ENCODE measurements at regions not wholly inside any gene's neighbourhood (a gene's known extent, or its start where the extent isn't known, plus 50 kb on each side); places are given as distances from the start of the nearest gene placed in this dataset.

DNA sequence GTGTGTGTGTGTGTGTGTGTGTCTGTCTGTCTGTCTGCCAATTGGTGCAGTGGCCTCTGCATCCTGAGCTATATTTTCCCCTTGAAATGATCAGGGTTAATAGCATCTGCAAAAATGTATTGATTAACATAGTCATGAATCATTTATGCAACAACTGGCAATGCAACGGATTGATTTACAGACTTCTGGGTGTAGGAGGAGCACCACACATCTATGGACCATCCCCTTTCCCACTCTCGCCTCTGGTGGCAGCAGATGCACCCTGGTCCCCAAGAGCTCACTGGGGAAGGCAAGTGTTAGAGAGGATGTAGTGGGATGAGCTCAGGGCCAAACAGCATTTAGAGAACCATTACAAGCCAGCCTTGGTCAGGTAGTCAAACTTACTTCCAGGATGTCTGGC is 272.7 kb upstream of the C2CD4B start:
- no peaks in the 10 kb centered on the region for H3K36me3 ChIP-seq (ENCODE audit: insufficient read depth, low read length)
- intact Hi-C loops (cut with micrococcal nuclease; ENCODE audit: unreplicated experiment) = no loop called here

DNA sequence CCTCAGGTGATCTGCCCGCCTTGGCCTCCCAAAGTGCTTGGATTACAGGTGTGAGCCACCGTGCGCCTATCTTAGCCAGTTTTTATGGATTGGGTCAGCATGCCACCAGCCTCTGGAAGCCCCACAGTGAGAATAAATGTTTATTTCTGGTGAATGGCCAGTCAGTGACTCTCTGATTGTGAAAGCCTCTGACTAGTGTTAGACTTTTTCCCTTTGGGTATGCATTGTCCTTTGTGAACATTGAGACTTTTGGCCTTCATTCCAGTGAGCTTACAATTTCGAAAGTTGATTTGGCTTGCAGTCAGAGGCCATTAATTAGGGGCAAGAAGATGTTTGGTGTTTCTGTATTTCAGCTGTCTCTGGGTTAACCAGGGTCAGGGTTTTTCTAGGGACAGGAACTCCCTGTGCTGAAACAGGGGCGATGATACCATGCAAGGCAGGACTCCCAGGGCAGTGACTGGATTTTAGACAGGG is 274.5 kb upstream of the C2CD4B start:
- DNase-seq (ENCODE audit: low spot score) = no peak
- no peaks in the 10 kb centered on the region for H4K20me1 ChIP-seq (ENCODE audit: insufficient read depth, low read length)
- H3K27ac ChIP-seq (ENCODE audit: low read depth, low read length, poor library complexity, severe bottlenecking) = no peak overlapping the region
- CTCF ChIA-PET (ENCODE audit: unreplicated experiment) = no interaction called here
- no peaks in the 10 kb centered on the region for H3K4me1 ChIP-seq (ENCODE audit: insufficient read depth, low read length, poor library complexity, severe bottlenecking)
- no peak overlapping the region for H2AFZ ChIP-seq (ENCODE audit: low read length)
- intact Hi-C loops (cut with micrococcal nuclease; ENCODE audit: unreplicated experiment) = no loop called here
- no peaks in the 10 kb centered on the region for H3K9me2 ChIP-seq (ENCODE audit: insufficient read depth, low read length)
- no peak overlapping the region for H3K4me3 ChIP-seq (ENCODE audit: low read depth, low read length, poor library complexity, severe bottlenecking)
- H3K36me3 ChIP-seq (ENCODE audit: insufficient read depth, low read length) = no peaks in the 10 kb centered on the region
- BruUV-seq (replicated peaks) = no TSS peak
- no peaks in the 10 kb centered on the region for H3K79me2 ChIP-seq (ENCODE audit: insufficient read depth, low read depth, low read length)
- TF ChIP-seq, protein P1, sequence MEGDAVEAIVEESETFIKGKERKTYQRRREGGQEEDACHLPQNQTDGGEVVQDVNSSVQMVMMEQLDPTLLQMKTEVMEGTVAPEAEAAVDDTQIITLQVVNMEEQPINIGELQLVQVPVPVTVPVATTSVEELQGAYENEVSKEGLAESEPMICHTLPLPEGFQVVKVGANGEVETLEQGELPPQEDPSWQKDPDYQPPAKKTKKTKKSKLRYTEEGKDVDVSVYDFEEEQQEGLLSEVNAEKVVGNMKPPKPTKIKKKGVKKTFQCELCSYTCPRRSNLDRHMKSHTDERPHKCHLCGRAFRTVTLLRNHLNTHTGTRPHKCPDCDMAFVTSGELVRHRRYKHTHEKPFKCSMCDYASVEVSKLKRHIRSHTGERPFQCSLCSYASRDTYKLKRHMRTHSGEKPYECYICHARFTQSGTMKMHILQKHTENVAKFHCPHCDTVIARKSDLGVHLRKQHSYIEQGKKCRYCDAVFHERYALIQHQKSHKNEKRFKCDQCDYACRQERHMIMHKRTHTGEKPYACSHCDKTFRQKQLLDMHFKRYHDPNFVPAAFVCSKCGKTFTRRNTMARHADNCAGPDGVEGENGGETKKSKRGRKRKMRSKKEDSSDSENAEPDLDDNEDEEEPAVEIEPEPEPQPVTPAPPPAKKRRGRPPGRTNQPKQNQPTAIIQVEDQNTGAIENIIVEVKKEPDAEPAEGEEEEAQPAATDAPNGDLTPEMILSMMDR (conservative IDR thresholded peaks at IDR 0.05; ENCODE audit: low read length) = no peak
- TF ChIP-seq EZH2phosphoT487 (IDR thresholded peaks at IDR 0.05; ENCODE audit: borderline replicate concordance, low read depth, low read length) = no peak
- POLR2A ChIA-PET = no interaction called here
- H3K4me2 ChIP-seq (ENCODE audit: low read length) = no peak overlapping the region
- no peaks in the 10 kb centered on the region for H3K9me3 ChIP-seq (ENCODE audit: low read length)

More for the DNA sequence above, 272.7 kb upstream of the C2CD4B start:
- Histone ChIP-seq H3K4me1 (ENCODE audit: insufficient read depth, low read length, poor library complexity, severe bottlenecking) (no peaks in the 10 kb centered on the region), H2AFZ (ENCODE audit: low read length) (no peak overlapping the region), H3K9me2 (ENCODE audit: insufficient read depth, low read length) (no peaks in the 10 kb centered on the region), H3K79me2 (ENCODE audit: insufficient read depth, low read depth, low read length) (no peaks in the 10 kb centered on the region), H3K9me3 (ENCODE audit: low read length) (no peaks in the 10 kb centered on the region), H3K27ac (ENCODE audit: low read depth, low read length, poor library complexity, severe bottlenecking) (no peak overlapping the region), H4K20me1 (ENCODE audit: insufficient read depth, low read length) (no peaks in the 10 kb centered on the region), H3K4me3 (ENCODE audit: low read depth, low read length, poor library complexity, severe bottlenecking) (no peak overlapping the region), H3K4me2 (ENCODE audit: low read length) (no peak overlapping the region)
- TF ChIP-seq EZH2phosphoT487 (IDR thresholded peaks at IDR 0.05; ENCODE audit: borderline replicate concordance, low read depth, low read length) = no peak
- TF ChIP-seq, protein P1 (conservative IDR thresholded peaks at IDR 0.05; ENCODE audit: low read length) = no peak
- DNase-seq (ENCODE audit: low spot score) = no peak
- BruUV-seq (replicated peaks) = no TSS peak
- ChIA-PET POLR2A (no interaction called here), CTCF (ENCODE audit: unreplicated experiment) (no interaction called here)

DNA sequence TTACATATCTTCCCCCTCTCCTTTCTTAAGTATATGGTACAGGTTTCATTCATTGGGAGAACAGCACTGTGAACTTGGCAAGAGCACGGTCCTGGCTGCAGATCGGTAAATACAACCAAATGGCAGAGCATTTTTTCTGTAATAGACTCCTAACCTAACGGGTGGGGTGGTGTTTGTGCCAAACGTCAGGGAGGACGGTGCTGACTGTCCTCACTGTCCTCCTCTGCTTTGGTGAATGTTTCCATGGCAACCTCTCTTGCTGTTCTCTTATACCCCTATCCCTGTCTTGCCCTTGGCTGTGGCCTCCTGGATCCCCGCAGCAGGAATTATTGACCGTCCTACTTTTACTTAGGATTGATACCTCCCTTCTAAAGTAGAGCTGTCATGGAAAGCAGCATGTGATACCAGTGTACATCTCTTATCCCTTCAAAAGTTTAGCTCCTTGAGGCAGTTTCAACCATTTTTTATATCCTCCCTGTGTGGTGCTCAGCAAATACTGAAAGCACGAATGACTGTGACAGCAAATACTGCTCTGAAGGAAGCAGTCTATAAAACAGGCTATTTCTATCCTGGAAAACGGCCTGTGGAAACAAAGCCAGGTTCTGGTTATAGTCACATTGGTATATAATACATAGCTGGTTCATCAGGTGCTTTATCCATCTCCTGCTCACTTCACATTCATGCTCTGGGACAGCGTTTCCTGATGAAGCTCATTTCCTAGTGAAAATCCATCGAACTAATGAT is 275.4 kb upstream of the C2CD4B start:
- DNase-seq (ENCODE audit: low spot score) = no peak
- no peak overlapping the region for H3K4me3 ChIP-seq (ENCODE audit: low read depth, low read length, poor library complexity, severe bottlenecking)
- no TSS peak for BruUV-seq (replicated peaks)
- no peak overlapping the region for H2AFZ ChIP-seq (ENCODE audit: low read length)
- no peaks in the 10 kb centered on the region for H3K9me3 ChIP-seq (ENCODE audit: low read length)
- no peaks in the 10 kb centered on the region for H3K4me1 ChIP-seq (ENCODE audit: insufficient read depth, low read length, poor library complexity, severe bottlenecking)
- H3K4me2 ChIP-seq (ENCODE audit: low read length) = no peak overlapping the region
- H3K9me2 ChIP-seq (ENCODE audit: insufficient read depth, low read length) = no peaks in the 10 kb centered on the region
- H3K27ac ChIP-seq (ENCODE audit: low read depth, low read length, poor library complexity, severe bottlenecking) = no peak overlapping the region
- H3K36me3 ChIP-seq (ENCODE audit: insufficient read depth, low read length) = no peaks in the 10 kb centered on the region
- ChIA-PET POLR2A (no interaction called here), CTCF (ENCODE audit: unreplicated experiment) (no interaction called here)
- no peaks in the 10 kb centered on the region for H3K79me2 ChIP-seq (ENCODE audit: insufficient read depth, low read depth, low read length)
- no peaks in the 10 kb centered on the region for H4K20me1 ChIP-seq (ENCODE audit: insufficient read depth, low read length)
- TF ChIP-seq, protein P1 (conservative IDR thresholded peaks at IDR 0.05; ENCODE audit: low read length) = no peak
- no peak for TF ChIP-seq EZH2phosphoT487 (IDR thresholded peaks at IDR 0.05; ENCODE audit: borderline replicate concordance, low read depth, low read length)
- intact Hi-C loops (cut with micrococcal nuclease; ENCODE audit: unreplicated experiment) = no loop called here
